ENCODE measurements at regions not wholly inside any gene's neighbourhood (a gene's known extent, or its start where the extent isn't known, plus 50 kb on each side); places are given as distances from the start of the nearest gene placed in this dataset.

GRCh38 chr3:180142472-180142871 is 105.7 kb upstream of the PEX5L start:
- TF ChIP-seq, protein P1, sequence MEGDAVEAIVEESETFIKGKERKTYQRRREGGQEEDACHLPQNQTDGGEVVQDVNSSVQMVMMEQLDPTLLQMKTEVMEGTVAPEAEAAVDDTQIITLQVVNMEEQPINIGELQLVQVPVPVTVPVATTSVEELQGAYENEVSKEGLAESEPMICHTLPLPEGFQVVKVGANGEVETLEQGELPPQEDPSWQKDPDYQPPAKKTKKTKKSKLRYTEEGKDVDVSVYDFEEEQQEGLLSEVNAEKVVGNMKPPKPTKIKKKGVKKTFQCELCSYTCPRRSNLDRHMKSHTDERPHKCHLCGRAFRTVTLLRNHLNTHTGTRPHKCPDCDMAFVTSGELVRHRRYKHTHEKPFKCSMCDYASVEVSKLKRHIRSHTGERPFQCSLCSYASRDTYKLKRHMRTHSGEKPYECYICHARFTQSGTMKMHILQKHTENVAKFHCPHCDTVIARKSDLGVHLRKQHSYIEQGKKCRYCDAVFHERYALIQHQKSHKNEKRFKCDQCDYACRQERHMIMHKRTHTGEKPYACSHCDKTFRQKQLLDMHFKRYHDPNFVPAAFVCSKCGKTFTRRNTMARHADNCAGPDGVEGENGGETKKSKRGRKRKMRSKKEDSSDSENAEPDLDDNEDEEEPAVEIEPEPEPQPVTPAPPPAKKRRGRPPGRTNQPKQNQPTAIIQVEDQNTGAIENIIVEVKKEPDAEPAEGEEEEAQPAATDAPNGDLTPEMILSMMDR (conservative IDR thresholded peaks at IDR 0.05; ENCODE audit: low read depth, low read length), result no peak
- no peak for TF ChIP-seq EZH2 (IDR thresholded peaks at IDR 0.05; ENCODE audit: borderline replicate concordance, low read depth, low read length, poor library complexity, severe bottlenecking)
